Stomach (tissue), 8 donors: ENCODE measurements at regions not wholly inside any gene's neighbourhood (a gene's known extent, or its start where the extent isn't known, plus 50 kb on each side); places are given as distances from the start of the nearest gene placed in this dataset.

ENCODE experiments used
- DNase-seq, 2 donors: peaks; one replicate each; pipeline versions ENCODE4 v3.0.0 to v3.0.0-alpha.2; 2013 to 2019
- H3K27ac ChIP-seq, 5 donors: fragments of 200-600 bp in 4 of 5; sonication (generic) in 4 of 5; one replicate each; pipeline ENCODE4 v1.5.1; 2013 to 2019; ENCODE audit warnings: mild to moderate bottlenecking in 1 of 5, moderate library complexity in 1 of 5
- H3K27me3 ChIP-seq, 3 donors: fragments of 200-600 bp; sonication (generic); one replicate each; pipeline ENCODE4 v1.5.1; 2017 to 2019; ENCODE audit warnings: mixed run types in 1 of 3
- H3K36me3 ChIP-seq, 4 donors: fragments of 200-600 bp; sonication (generic); 1 replicate in 3 of 4; 2 replicates in 1 of 4; pipeline ENCODE4 v1.5.1; 2016 to 2019
- H3K4me1 ChIP-seq, 4 donors: fragments of 200-600 bp; sonication (generic); one replicate each; pipeline ENCODE4 v1.5.1; 2016 to 2019
- H3K4me3 ChIP-seq, 4 donors: fragments of 200-600 bp; sonication (generic) in 3 of 4; one replicate each; pipeline ENCODE4 v1.5.1; 2016 to 2019; ENCODE audit warnings: mild to moderate bottlenecking in 1 of 4
- H3K9me3 ChIP-seq, 4 donors: fragments of 200-600 bp; sonication (generic); one replicate each; pipeline ENCODE4 v1.5.1; 2016 to 2019
- CTCF ChIP-seq, 7 experiments: fragments of 450-650 bp in 4 of 7; fragments of 200-600 bp in 3 of 7; sonication (generic) in 3 of 7; IDR thresholded peaks; one replicate each; pipeline ENCODE4 v1.5.1; 2016 to 2019; ENCODE audit warnings: antibody characterized with exemption in 7 of 7, control low read depth in 2 of 7, mild to moderate bottlenecking in 1 of 7
- EP300 ChIP-seq: sonication (generic); formaldehyde crosslinking; IDR thresholded peaks from one replicate; pipeline ENCODE4 v1.6.1; 2017; ENCODE audit warnings: antibody characterized with exemption
- POLR2A ChIP-seq, 4 donors: fragments of 450-650 bp; IDR thresholded peaks; one replicate each; pipeline ENCODE4 v1.6.1; 2016; ENCODE audit warnings: antibody characterized with exemption in 4 of 4, control low read depth in 2 of 4, mild to moderate bottlenecking in 1 of 4, moderate library complexity in 1 of 4
- POLR2AphosphoS5 ChIP-seq, 3 donors: sonication (generic); formaldehyde crosslinking; IDR thresholded peaks; one replicate each; pipeline ENCODE4 v1.6.1; 2016; ENCODE audit warnings: antibody characterized with exemption in 3 of 3
- WGBS, 5 donors: extraction: QIAGEN DNeasy Blood & Tissue Kit in 3 of 5; methylation state at CpG; one replicate each; pipeline versions ENCODE4 v1.1.5 to v1.1.7; 2013 to 2018; 5-methylcytosine and 5-hydroxymethylcytosine counted together
- intact Hi-C: fragments of 100-400 bp; cut with DNase I; formaldehyde crosslinking; loops from one replicate; pipeline ENCODE4 v1.15.1; 2023; ENCODE audit warnings: low total_unique reads
- donor health status: healthy with polysubstance abuse.
- donor health status: Bipolar disorder and iron deficiency.
- donor health status: healthy.

- intact Hi-C loops = no loop called here
- no peak overlapping the region for H3K4me3 ChIP-seq
- no peaks in the 10 kb centered on the region for H3K27me3 ChIP-seq
- no peak for DNase-seq
- no peaks in the 10 kb centered on the region for H3K9me3 ChIP-seq
- no peaks in the 10 kb centered on the region for H3K4me1 ChIP-seq
- no peaks in the 10 kb centered on the region for H3K36me3 ChIP-seq
- TF ChIP-seq EP300 (no peak), POLR2A (IDR thresholded peaks at IDR 0.05) (no peak), CTCF (IDR thresholded peaks at IDR 0.05) (no peak), POLR2AphosphoS5 (IDR thresholded peaks at IDR 0.05) (no peak)
- no peak overlapping the region for H3K27ac ChIP-seq
Observed at GRCh38 chr1:56036479-56036878, 542.9 kb downstream of the PLPP3 start.

- DNase-seq = no peak
- H3K4me3 ChIP-seq = no peak overlapping the region
- TF ChIP-seq POLR2A (IDR thresholded peaks at IDR 0.05) (no peak), POLR2AphosphoS5 (IDR thresholded peaks at IDR 0.05) (no peak), EP300 (no peak), CTCF (IDR thresholded peaks at IDR 0.05) (no peak)
- intact Hi-C loops = no loop called here
- WGBS, 5 donors = 86 to 100% (median 95%) methylated on average over 2 of the region's 2 CpGs
- H3K27me3 ChIP-seq = no peaks in the 10 kb centered on the region
- H3K36me3 ChIP-seq = no peaks in the 10 kb centered on the region
- H3K9me3 ChIP-seq = no peaks in the 10 kb centered on the region
- H3K27ac ChIP-seq = no peak overlapping the region
- no peaks in the 10 kb centered on the region for H3K4me1 ChIP-seq
Observed at GRCh38 chr1:56034847-56035481, 544.4 kb downstream of the PLPP3 start.

- Histone ChIP-seq H3K27me3 (no peaks in the 10 kb centered on the region), H3K27ac (no peak overlapping the region), H3K4me3 (no peak overlapping the region), H3K4me1 (no peaks in the 10 kb centered on the region), H3K9me3 (no peaks in the 10 kb centered on the region), H3K36me3 (no peaks in the 10 kb centered on the region)
- intact Hi-C loops = no loop called here
- no peak for DNase-seq
- TF ChIP-seq EP300 (no peak), POLR2A (IDR thresholded peaks at IDR 0.05) (no peak), POLR2AphosphoS5 (IDR thresholded peaks at IDR 0.05) (no peak), CTCF (IDR thresholded peaks at IDR 0.05) (no peak)
Observed at GRCh38 chr1:56034222-56034621, 545.1 kb downstream of the PLPP3 start.

- DNase-seq = no peak
- Histone ChIP-seq H3K27ac (no peak overlapping the region), H3K36me3 (no peaks in the 10 kb centered on the region), H3K27me3 (no peaks in the 10 kb centered on the region), H3K9me3 (no peaks in the 10 kb centered on the region), H3K4me3 (no peak overlapping the region), H3K4me1 (no peaks in the 10 kb centered on the region)
- intact Hi-C loops = no loop called here
- 60 to 78% (median 69%) methylated on average over 3 of the region's 3 CpGs for WGBS, 5 donors
- TF ChIP-seq POLR2A (IDR thresholded peaks at IDR 0.05) (no peak), CTCF (IDR thresholded peaks at IDR 0.05) (no peak), POLR2AphosphoS5 (IDR thresholded peaks at IDR 0.05) (no peak), EP300 (no peak)
Observed at GRCh38 chr1:56033321-56034037, 545.9 kb downstream of the PLPP3 start.
